HCEC 1CT (cell line): ENCODE measurements at regions not wholly inside any gene's neighbourhood (a gene's known extent, or its start where the extent isn't known, plus 50 kb on each side); places are given as distances from the start of the nearest gene placed in this dataset.

Experiments
- DNase-seq: peaks from one replicate; pipeline ENCODE4 v3.0.0-alpha.2; 2017

GRCh38 chr3:14590569-14590968 lies 50.4 kb upstream of the GRIP2 start:
- no peak for DNase-seq

- no peak for DNase-seq
Observed at GRCh38 chr3:14592390-14592789, 52.2 kb upstream of the GRIP2 start.

- DNase-seq: no peak
Observed at GRCh38 chr3:14592836-14593235, 52.7 kb upstream of the GRIP2 start.

- no peak for DNase-seq
Observed at GRCh38 chr3:14594234-14594633, 54.1 kb upstream of the GRIP2 start.

- no peak for DNase-seq
Observed at GRCh38 chr3:14595561-14595960, 55.4 kb upstream of the GRIP2 start.

- DNase-seq: no peak
Observed at GRCh38 chr3:14597266-14597665, 54.3 kb upstream of the CCDC174 start.

- DNase-seq: peak; percentile 10
Observed at GRCh38 chr3:14598143-14598569, 53.4 kb upstream of the CCDC174 start.

GRCh38 chr3:14599488-14599887 lies 52.1 kb upstream of the CCDC174 start:
- no peak for DNase-seq

GRCh38 chr3:14600075-14600474 lies 51.5 kb upstream of the CCDC174 start:
- no peak for DNase-seq

GRCh38 chr3:14600856-14601610 lies 50.5 kb upstream of the CCDC174 start:
- DNase-seq: no peak

GRCh38 chr3:14601692-14602005 lies 49.9 kb upstream of the CCDC174 start:
- DNase-seq: no peak
